B cell (primary cell): ENCODE measurements at regions not wholly inside any gene's neighbourhood (a gene's known extent, or its start where the extent isn't known, plus 50 kb on each side); places are given as distances from the start of the nearest gene placed in this dataset.

ENCODE experiments used
- ATAC-seq: fragments of 200-7000 bp; cut with Tn5 transposase; one replicate; pipeline ENCODE4 v1.10.0; 2021; ENCODE audit warnings: low read depth, mild to moderate bottlenecking, moderate number of reproducible peaks, moderate library complexity
- CTCF ChIA-PET: fragments of 350-600 bp; sonication (Branson Sonifier 250); formaldehyde crosslinking; loops from one replicate; lab custom pipeline; 2021; ENCODE audit warnings: antibody characterized with exemption, inconsistent platforms; lab: Charles Lee
- POLR2A ChIA-PET: fragments of 350-600 bp; sonication (Branson Sonifier 250); formaldehyde crosslinking; loops from one replicate; lab custom pipeline; 2021; ENCODE audit warnings: antibody characterized with exemption; lab: Charles Lee
- DNase-seq: peaks from one replicate; pipeline ENCODE4 v3.0.0; 2013
- H2AFZ ChIP-seq: 2 replicates; pipeline ENCODE4 v1.6.1; 2012; ENCODE audit warnings: mild to moderate bottlenecking, low read depth, low read length; ENCODE audit not compliant: insufficient read depth, poor library complexity, severe bottlenecking
- H3K27ac ChIP-seq, 2 donors: 1 replicate in 1 of 2; 2 replicates in 1 of 2; pipeline ENCODE4 v1.5.1; 2012 to 2013; ENCODE audit warnings: low read length in 2 of 2, mild to moderate bottlenecking in 2 of 2, moderate library complexity in 1 of 2
- H3K27me3 ChIP-seq, 4 experiments: fragments of 200-600 bp in 1 of 4; sonication (generic) in 1 of 4; replicated peaks in 1 of 4; 1 replicate in 2 of 4; 2 replicates in 2 of 4; pipeline versions ENCODE4 v1.6.1 to v1.7.0; 2013 to 2016; ENCODE audit warnings: low read length in 3 of 4, mild to moderate bottlenecking in 2 of 4, mixed read lengths in 1 of 4, moderate library complexity in 1 of 4; ENCODE audit not compliant: insufficient read depth in 4 of 4, control insufficient read depth in 3 of 4; ENCODE audit errors: control extremely low read depth in 1 of 4
- H3K36me3 ChIP-seq, 2 experiments: replicated peaks in 1 of 2; 1 replicate in 1 of 2; 2 replicates in 1 of 2; pipeline versions ENCODE4 v1.6.1 to v1.7.1; 2013; ENCODE audit warnings: low read length in 1 of 2; ENCODE audit not compliant: insufficient read depth in 2 of 2, control insufficient read depth in 1 of 2; ENCODE audit errors: control extremely low read depth in 1 of 2, extremely low read depth in 1 of 2
- H3K4me1 ChIP-seq, 2 donors: fragments of 200-600 bp in 1 of 2; sonication (generic) in 1 of 2; 1 replicate in 1 of 2; 2 replicates in 1 of 2; pipeline versions ENCODE4 v1.5.1 to v1.6.1; 2013 to 2017; ENCODE audit warnings: low read length in 2 of 2; ENCODE audit not compliant: control insufficient read depth in 2 of 2, insufficient read depth in 2 of 2
- H3K4me2 ChIP-seq: replicated peaks from 2 replicates; pipeline ENCODE3; 2012; ENCODE audit warnings: mild to moderate bottlenecking, low read depth, low read length; ENCODE audit not compliant: poor library complexity, severe bottlenecking
- H3K4me3 ChIP-seq, 5 experiments: fragments of 200-600 bp in 1 of 5; sonication (generic) in 1 of 5; 1 replicate in 3 of 5; 2 replicates in 2 of 5; pipeline versions ENCODE4 v1.5.1 to v1.7.0; 2011 to 2016; ENCODE audit warnings: low read length in 4 of 5, mild to moderate bottlenecking in 4 of 5, low read depth in 2 of 5, control low read depth in 1 of 5, moderate library complexity in 1 of 5; ENCODE audit not compliant: insufficient read depth in 1 of 5; ENCODE audit errors: control extremely low read depth in 1 of 5, extremely low read depth in 1 of 5
- H3K79me2 ChIP-seq: fragments of 200-600 bp; sonication (generic); one replicate; pipeline ENCODE4 v1.6.0; 2016; ENCODE audit warnings: low read length; ENCODE audit not compliant: control insufficient read depth, insufficient read depth
- H3K9ac ChIP-seq: fragments of 200-600 bp; sonication (generic); 2 replicates; pipeline ENCODE4 v1.6.1; 2017; ENCODE audit warnings: mild to moderate bottlenecking, low read length, moderate library complexity
- H3K9me3 ChIP-seq, 3 donors: one replicate each; pipeline versions ENCODE4 v1.6.1 to v1.7.1; 2013; ENCODE audit warnings: low read length in 2 of 3; ENCODE audit not compliant: control insufficient read depth in 2 of 3, insufficient read depth in 1 of 3; ENCODE audit errors: control extremely low read depth in 1 of 3
- H4K20me1 ChIP-seq: 2 replicates; pipeline ENCODE4 v1.6.0; 2012; ENCODE audit warnings: mild to moderate bottlenecking, low read length; ENCODE audit not compliant: insufficient read depth, control insufficient read depth, poor library complexity, severe bottlenecking
- H3K27ac Mint-ChIP-seq: one replicate; pipeline ENCODE4 v1.8.0; 2021; ENCODE audit warnings: mixed read lengths
- H3K27me3 Mint-ChIP-seq: one replicate; pipeline ENCODE4 v1.8.0; 2021; ENCODE audit warnings: mixed read lengths
- H3K4me1 Mint-ChIP-seq: one replicate; pipeline ENCODE4 v1.8.0; 2021; ENCODE audit warnings: mixed read lengths
- H3K4me3 Mint-ChIP-seq: one replicate; pipeline ENCODE4 v1.8.0; 2021; ENCODE audit warnings: mixed read lengths
- H3K9me3 Mint-ChIP-seq: one replicate; pipeline ENCODE4 v1.8.0; 2022; ENCODE audit warnings: mixed read lengths; ENCODE audit not compliant: insufficient read depth
- CTCF ChIP-seq: fragments of 200-600 bp; IDR thresholded peaks from one replicate; pipeline ENCODE4 v1.8.0; 2022; ENCODE audit warnings: antibody characterized with exemption, mild to moderate bottlenecking
- EZH2 ChIP-seq: IDR thresholded peaks from 2 replicates; pipeline ENCODE4 v1.6.1; 2012; ENCODE audit warnings: borderline replicate concordance, low read depth, mild to moderate bottlenecking, moderate library complexity, low read length; ENCODE audit not compliant: insufficient read depth, poor library complexity, severe bottlenecking
- WGBS: methylation state at CpG from one replicate; pipeline ENCODE4 v1.1.5; 2013; ENCODE audit warnings: missing lambda C conversion rate; ENCODE audit not compliant: insufficient coverage; 5-methylcytosine and 5-hydroxymethylcytosine counted together
- intact Hi-C: fragments of 100-400 bp; cut with micrococcal nuclease; formaldehyde crosslinking; loops from one replicate; pipeline ENCODE4 v1.10.0; 2022

GRCh38 chr19:46954993-46955812, 64.4 kb upstream of the NPAS1 start:
- peak overlapping the region in 4 of 5 experiments; percentile 25 to 52 (median 38) for H3K4me3 ChIP-seq
- peaks cover 28% of the 10 kb centered on the region for H4K20me1 ChIP-seq
- H3K9ac ChIP-seq: peak overlapping the region; percentile 37
- Mint-ChIP-seq H3K4me3 (peak overlapping the region; percentile 44), H3K4me1 (peaks cover 33% of the 10 kb centered on the region), H3K27ac (peak overlapping the region; percentile 65), H3K9me3 (no peaks in the 10 kb centered on the region), H3K27me3 (no peaks in the 10 kb centered on the region)
- DNase-seq: peak; percentile 39
- H3K9me3 ChIP-seq: no peaks in the 10 kb centered on the region
- TF ChIP-seq CTCF (no peak), EZH2 (no peak)
- CTCF ChIA-PET: interaction anchor here (0.7 to 1.6 kb wide), 4 partner anchors 12 to 99 kb away, joined by 3 to 7 read pairs (median 3); no protein-coding TSS in a partner anchor
- H3K4me2 ChIP-seq: peak overlapping the region; percentile 58
- peaks cover 12 to 14% of the 10 kb centered on the region in 2 donors for H3K4me1 ChIP-seq
- H3K79me2 ChIP-seq: peaks cover 32% of the 10 kb centered on the region
- 44% methylated on average over 5 of the region's 10 CpGs for WGBS
- H3K27ac ChIP-seq: peak overlapping the region in 1 of 2 donors; percentile 18
- peaks cover 2 to 3% of the 10 kb centered on the region in 2 experiments for H3K36me3 ChIP-seq
- H2AFZ ChIP-seq: no peak overlapping the region
- peak; percentile 53 for ATAC-seq
- intact Hi-C loops: loop anchor here (10.0 kb wide), 1 partner anchor 100 kb away; the partner anchor contains the start of gene AP2S1
- no peaks in the 10 kb centered on the region for H3K27me3 ChIP-seq
- POLR2A ChIA-PET: no interaction called here

- Mint-ChIP-seq H3K9me3 (no peaks in the 10 kb centered on the region), H3K4me1 (peaks cover 30% of the 10 kb centered on the region), H3K4me3 (no peak overlapping the region), H3K27ac (no peak overlapping the region), H3K27me3 (no peaks in the 10 kb centered on the region)
- Histone ChIP-seq H3K4me2 (peak overlapping the region; percentile 58), H3K9me3 (no peaks in the 10 kb centered on the region), H3K27me3 (no peaks in the 10 kb centered on the region), H3K9ac (no peak overlapping the region), H3K4me1 (peaks cover 12 to 14% of the 10 kb centered on the region in 2 donors), H3K79me2 (peaks cover 30% of the 10 kb centered on the region), H3K27ac (no peak overlapping the region), H3K4me3 (no peak overlapping the region), H4K20me1 (peaks cover 25% of the 10 kb centered on the region), H3K36me3 (peaks cover 2 to 3% of the 10 kb centered on the region in 2 experiments), H2AFZ (no peak overlapping the region)
- POLR2A ChIA-PET: no interaction called here
- TF ChIP-seq EZH2 (no peak), CTCF (no peak)
- 79% methylated on average over 3 of the region's 6 CpGs for WGBS
- ATAC-seq (no peak), DNase-seq (no peak)
- intact Hi-C loops: loop anchor here (10.0 kb wide), 1 partner anchor 101 kb away; the partner anchor contains the start of gene AP2S1
- CTCF ChIA-PET: interaction anchor here (1.0 to 1.6 kb wide), 3 partner anchors 29 to 100 kb away, joined by 3 read pairs; no protein-coding TSS in a partner anchor
Observed at GRCh38 chr19:46955813-46956371, 63.7 kb upstream of the NPAS1 start.
